ENCODE measurements at regions not wholly inside any gene's neighbourhood (a gene's known extent, or its start where the extent isn't known, plus 50 kb on each side); places are given as distances from the start of the nearest gene placed in this dataset.

- CTCF ChIA-PET = interaction anchor here (0.6 kb wide), 1 partner anchor 9 kb away, joined by 3 read pairs; no protein-coding TSS in a partner anchor
- no peak for ATAC-seq
- H4K20me1 ChIP-seq (ENCODE audit: low read length) = no peaks in the 10 kb centered on the region
- H3K4me2 ChIP-seq (ENCODE audit: low read length) = no peak overlapping the region
- H3K4me1 ChIP-seq (ENCODE audit: insufficient read depth, low read length) = peaks cover 24% of the 10 kb centered on the region
- POLR2A ChIA-PET (ENCODE audit: unreplicated experiment) = no interaction called here
- H3K27ac ChIP-seq (ENCODE audit: low read length) = no peak overlapping the region
- BruUV-seq (replicated peaks) = no TSS peak
- DNase-seq = peak; percentile 46
- no peak overlapping the region for H3K9ac ChIP-seq (ENCODE audit: low read length)
- no peak for TF ChIP-seq EZH2phosphoT487 (IDR thresholded peaks at IDR 0.05; ENCODE audit: borderline replicate concordance, low read length)
- no peak for TF ChIP-seq EZH2 (IDR thresholded peaks at IDR 0.05; ENCODE audit: low read length, unreplicated experiment)
- no peak for TF ChIP-seq CTCF (conservative IDR thresholded peaks at IDR 0.05; ENCODE audit: low read depth, low read length)
- no peaks in the 10 kb centered on the region for H3F3A ChIP-seq (ENCODE audit: low read length, unreplicated experiment)
- H3K79me2 ChIP-seq (ENCODE audit: low read length) = no peaks in the 10 kb centered on the region
- no peak overlapping the region for H2AFZ ChIP-seq (ENCODE audit: low read length)
- no peaks in the 10 kb centered on the region for H3K9me3 ChIP-seq (ENCODE audit: low read length)
- H3K9me2 ChIP-seq (replicated peaks; ENCODE audit: low read length) = no peaks in the 10 kb centered on the region
- no peaks in the 10 kb centered on the region for H3K36me3 ChIP-seq (ENCODE audit: low read depth, low read length)
- no peaks in the 10 kb centered on the region for H3K27me3 ChIP-seq (ENCODE audit: low read length)
- no peak overlapping the region for H3K4me3 ChIP-seq (ENCODE audit: low read length)
- intact Hi-C loops (cut with micrococcal nuclease) = no loop called here
Measured at GRCh38 chr12:65755596-65755978, 68.7 kb upstream of the HMGA2 start.

GRCh38 chr12:65756267-65756666 lies 68.0 kb upstream of the HMGA2 start:
- H3K36me3 ChIP-seq (ENCODE audit: low read depth, low read length) = no peaks in the 10 kb centered on the region
- H3K4me2 ChIP-seq (ENCODE audit: low read length) = no peak overlapping the region
- POLR2A ChIA-PET (ENCODE audit: unreplicated experiment) = no interaction called here
- H3K27ac ChIP-seq (ENCODE audit: low read length) = peak overlapping the region; percentile 49
- no TSS peak for BruUV-seq (replicated peaks)
- H3K4me1 ChIP-seq (ENCODE audit: insufficient read depth, low read length) = peaks cover 24% of the 10 kb centered on the region
- no peaks in the 10 kb centered on the region for H3K27me3 ChIP-seq (ENCODE audit: low read length)
- TF ChIP-seq EZH2 (IDR thresholded peaks at IDR 0.05; ENCODE audit: low read length, unreplicated experiment) (no peak), EZH2phosphoT487 (IDR thresholded peaks at IDR 0.05; ENCODE audit: borderline replicate concordance, low read length) (no peak), CTCF (conservative IDR thresholded peaks at IDR 0.05; ENCODE audit: low read depth, low read length) (no peak)
- no peak overlapping the region for H3K4me3 ChIP-seq (ENCODE audit: low read length)
- no peak overlapping the region for H3K9ac ChIP-seq (ENCODE audit: low read length)
- no peaks in the 10 kb centered on the region for H3F3A ChIP-seq (ENCODE audit: low read length, unreplicated experiment)
- H2AFZ ChIP-seq (ENCODE audit: low read length) = no peak overlapping the region
- H3K9me2 ChIP-seq (replicated peaks; ENCODE audit: low read length) = no peaks in the 10 kb centered on the region
- no peaks in the 10 kb centered on the region for H4K20me1 ChIP-seq (ENCODE audit: low read length)
- intact Hi-C loops (cut with micrococcal nuclease) = no loop called here
- no peak for ATAC-seq
- no peaks in the 10 kb centered on the region for H3K79me2 ChIP-seq (ENCODE audit: low read length)
- H3K9me3 ChIP-seq (ENCODE audit: low read length) = no peaks in the 10 kb centered on the region
- CTCF ChIA-PET = no interaction called here
- DNase-seq = no peak

- no peaks in the 10 kb centered on the region for H3K36me3 ChIP-seq (ENCODE audit: low read depth, low read length)
- H3K9me3 ChIP-seq (ENCODE audit: low read length) = no peaks in the 10 kb centered on the region
- ChIA-PET CTCF (no interaction called here), POLR2A (ENCODE audit: unreplicated experiment) (no interaction called here)
- H4K20me1 ChIP-seq (ENCODE audit: low read length) = no peaks in the 10 kb centered on the region
- H2AFZ ChIP-seq (ENCODE audit: low read length) = no peak overlapping the region
- H3K27ac ChIP-seq (ENCODE audit: low read length) = peak overlapping the region; percentile 71
- H3K27me3 ChIP-seq (ENCODE audit: low read length) = no peaks in the 10 kb centered on the region
- peak overlapping the region; percentile 9; the same call in 1 of the 2 replicates for H3K4me2 ChIP-seq (ENCODE audit: low read length)
- no peak for TF ChIP-seq EZH2phosphoT487 (IDR thresholded peaks at IDR 0.05; ENCODE audit: borderline replicate concordance, low read length)
- no peak for TF ChIP-seq EZH2 (IDR thresholded peaks at IDR 0.05; ENCODE audit: low read length, unreplicated experiment)
- TF ChIP-seq CTCF (conservative IDR thresholded peaks at IDR 0.05; ENCODE audit: low read depth, low read length) = no peak
- H3K9me2 ChIP-seq (replicated peaks; ENCODE audit: low read length) = no peaks in the 10 kb centered on the region
- intact Hi-C loops (cut with micrococcal nuclease) = no loop called here
- BruUV-seq (replicated peaks) = no TSS peak
- ATAC-seq = peak; percentile 93
- H3K9ac ChIP-seq (ENCODE audit: low read length) = no peak overlapping the region
- peaks cover 24% of the 10 kb centered on the region for H3K4me1 ChIP-seq (ENCODE audit: insufficient read depth, low read length)
- no peaks in the 10 kb centered on the region for H3F3A ChIP-seq (ENCODE audit: low read length, unreplicated experiment)
- peak; percentile 84 for DNase-seq
- H3K4me3 ChIP-seq (ENCODE audit: low read length) = no peak overlapping the region
- H3K79me2 ChIP-seq (ENCODE audit: low read length) = no peaks in the 10 kb centered on the region
Measured at GRCh38 chr12:65756956-65757511, 67.2 kb upstream of the HMGA2 start.
